Fibroblast of skin of right quadriceps (primary cell): ENCODE measurements at regions not wholly inside any gene's neighbourhood (a gene's known extent, or its start where the extent isn't known, plus 50 kb on each side); places are given as distances from the start of the nearest gene placed in this dataset.
"Not testable (repeated sequence)": the region's sequence is repeated elsewhere in the genome, so short reads cannot be mapped to it uniquely, and the experiment has no call there.

ENCODE experiments used
- DNase-seq: peaks from one replicate; pipeline ENCODE4 v3.0.0-alpha.2; 2013

GRCh38 chr5:109992264-109992915 lies 302.7 kb downstream of the MAN2A1 start:
- DNase-seq, result no peak

GRCh38 chr5:109994135-109994534 lies 304.4 kb downstream of the MAN2A1 start:
- DNase-seq, result no peak

- DNase-seq, result no peak
These were observed 306.5 kb downstream of the MAN2A1 start for GRCh38 chr5:109996246-109996645.

- no peak for DNase-seq
These were observed 307.4 kb downstream of the MAN2A1 start for GRCh38 chr5:109997161-109997560.

- DNase-seq, result no peak
These were observed 308.5 kb downstream of the MAN2A1 start for GRCh38 chr5:109998208-109998607.

GRCh38 chr5:109998726-109999125 lies 309.0 kb downstream of the MAN2A1 start:
- peak; percentile 39 for DNase-seq

GRCh38 chr5:110001648-110002047 lies 311.9 kb downstream of the MAN2A1 start:
- no peak for DNase-seq

- no peak for DNase-seq
These were observed 312.9 kb downstream of the MAN2A1 start for GRCh38 chr5:110002652-110003051.

- not testable (repeated sequence) for DNase-seq
These were observed 316.3 kb downstream of the MAN2A1 start for GRCh38 chr5:110005907-110006562.

- DNase-seq, result no peak
These were observed 317.4 kb downstream of the MAN2A1 start for GRCh38 chr5:110007101-110007500.

GRCh38 chr5:110008131-110008530 lies 318.4 kb downstream of the MAN2A1 start:
- DNase-seq, result peak; percentile 7

GRCh38 chr5:110012145-110012544 lies 322.4 kb downstream of the MAN2A1 start:
- DNase-seq, result no peak

GRCh38 chr5:110013017-110013416 lies 323.3 kb downstream of the MAN2A1 start:
- no peak for DNase-seq

- DNase-seq, result no peak
These were observed 328.1 kb downstream of the MAN2A1 start for GRCh38 chr5:110017854-110018253.

- no peak for DNase-seq
These were observed 328.8 kb downstream of the MAN2A1 start for GRCh38 chr5:110018509-110018908.

GRCh38 chr5:110019119-110019518 lies 329.4 kb downstream of the MAN2A1 start:
- no peak for DNase-seq

GRCh38 chr5:110019780-110020179 lies 330.1 kb downstream of the MAN2A1 start:
- DNase-seq, result no peak

GRCh38 chr5:110021251-110021650 lies 331.5 kb downstream of the MAN2A1 start:
- DNase-seq, result no peak

- DNase-seq, result no peak
These were observed 335.4 kb downstream of the MAN2A1 start for GRCh38 chr5:110025160-110025559.

GRCh38 chr5:110027527-110028322 lies 338.0 kb downstream of the MAN2A1 start:
- DNase-seq, result no peak

GRCh38 chr5:110031402-110032140 lies 341.8 kb downstream of the MAN2A1 start:
- no peak for DNase-seq

- no peak for DNase-seq
These were observed 342.6 kb downstream of the MAN2A1 start for GRCh38 chr5:110032376-110032775.

GRCh38 chr5:110034056-110034600 lies 344.4 kb downstream of the MAN2A1 start:
- DNase-seq, result no peak
